ENCODE measurements at regions not wholly inside any gene's neighbourhood (a gene's known extent, or its start where the extent isn't known, plus 50 kb on each side); places are given as distances from the start of the nearest gene placed in this dataset.

DNA sequence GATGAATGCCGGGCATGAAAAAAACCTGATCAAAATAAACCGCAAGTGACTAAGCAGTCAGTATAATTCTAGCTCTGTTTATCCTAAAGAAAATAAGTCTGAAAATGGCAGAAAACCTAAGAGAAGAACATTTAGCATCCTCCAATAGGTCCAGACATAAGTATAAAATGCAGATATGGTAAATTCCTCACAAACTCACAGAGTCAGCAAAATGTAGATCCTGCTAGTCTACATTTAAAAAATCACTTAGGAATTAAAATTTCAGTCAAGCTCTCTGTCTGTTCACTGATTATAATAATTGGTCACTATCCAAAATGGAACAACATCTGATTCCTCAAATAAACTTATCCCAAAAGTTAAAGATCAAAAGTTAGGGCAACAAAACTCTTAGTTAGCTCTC lies 95.1 kb downstream of the DIO2 start:
- no peaks in the 10 kb centered on the region for H3K4me1 ChIP-seq (ENCODE audit: insufficient read depth, low read length)
- no peak overlapping the region for H3K18ac ChIP-seq (ENCODE audit: insufficient read length, low read depth, low read length)
- H3K79me1 ChIP-seq (ENCODE audit: insufficient read depth, low read depth, low read length, poor library complexity, severe bottlenecking), result no peaks in the 10 kb centered on the region
- no CpG with 5 or more reads among the region's 2 CpGs for WGBS (ENCODE audit: extremely low coverage, insufficient read length, low lambda C conversion rate)
- H2BK5ac ChIP-seq (ENCODE audit: insufficient read length, low read length), result no peak overlapping the region
- peaks cover 0 to 10% of the 10 kb centered on the region in 2 experiments; a peak in 2 of 4 replicates for H3K4me1 Mint-ChIP-seq
- no peak overlapping the region for H3K14ac ChIP-seq (ENCODE audit: insufficient read depth, low read length)
- H2AK5ac ChIP-seq (ENCODE audit: insufficient read length, low read length), result no peak overlapping the region
- no peak overlapping the region for H2BK12ac ChIP-seq (ENCODE audit: insufficient read length, low read depth, low read length)
- H3K23me2 ChIP-seq (ENCODE audit: insufficient read length, low read depth, low read length, poor library complexity, severe bottlenecking), result no peaks in the 10 kb centered on the region
- no peak overlapping the region for H2AFZ ChIP-seq (ENCODE audit: low read length)
- no peak overlapping the region for H3K4ac ChIP-seq (ENCODE audit: low read depth, low read length)
- H3K27ac ChIP-seq (ENCODE audit: insufficient read length, low read depth, low read length), result no peak overlapping the region
- H3K79me2 ChIP-seq (ENCODE audit: insufficient read depth, low read length), result no peaks in the 10 kb centered on the region
- DNase-seq, result no peak
- no peak overlapping the region for H3T11ph ChIP-seq (ENCODE audit: low read length)
- no peak overlapping the region for H3K23ac ChIP-seq (ENCODE audit: insufficient read length, low read depth, low read length)
- H3K4me3 Mint-ChIP-seq, result no peak overlapping the region
- no peak overlapping the region for H3K56ac ChIP-seq (ENCODE audit: insufficient read length, low read depth, low read length)
- H4K5ac ChIP-seq (ENCODE audit: insufficient read length, low read depth, low read length), result no peak overlapping the region
- peaks cover 0 to 2% (median 0%) of the 10 kb centered on the region in 3 experiments; a peak in 2 of 7 replicates for H3K36me3 Mint-ChIP-seq (ENCODE audit: insufficient read depth in 1 of 3, low read depth in 3 of 3)
- H3K27ac Mint-ChIP-seq, result no peak overlapping the region
- no peak overlapping the region for H2BK120ac ChIP-seq (ENCODE audit: low read depth, low read length, poor library complexity, severe bottlenecking)
- no peak overlapping the region for H4K8ac ChIP-seq (replicated peaks; ENCODE audit: insufficient read length, low read depth, low read length)
- no peak overlapping the region for H3K9ac ChIP-seq (ENCODE audit: extremely low read depth, insufficient read length, low read length)
- H2BK20ac ChIP-seq (ENCODE audit: low read depth, low read length, poor library complexity, severe bottlenecking), result no peak overlapping the region
- no peaks in the 10 kb centered on the region for H3K27me3 ChIP-seq (ENCODE audit: insufficient read depth, low read length)
- peaks cover 0 to 2% of the 10 kb centered on the region in 2 experiments; a peak in 1 of 5 replicates for H3K9me3 Mint-ChIP-seq
- H4K20me1 ChIP-seq (ENCODE audit: control insufficient read depth, insufficient read depth, insufficient read length), result no peaks in the 10 kb centered on the region
- peaks cover 1% of the 10 kb centered on the region; the same call in 1 of the 2 replicates for H3K27me3 Mint-ChIP-seq (ENCODE audit: low read depth)
- no peaks in the 10 kb centered on the region for H3K9me3 ChIP-seq (ENCODE audit: control insufficient read depth, low read depth, low read length)
- H4K91ac ChIP-seq (ENCODE audit: insufficient read length, low read depth, low read length), result no peak overlapping the region
- H3K4me2 ChIP-seq (ENCODE audit: insufficient read depth, insufficient read length, low read length), result no peak overlapping the region
- no peak overlapping the region for H2BK15ac ChIP-seq (ENCODE audit: low read depth, low read length)
- TF ChIP-seq, protein P1, sequence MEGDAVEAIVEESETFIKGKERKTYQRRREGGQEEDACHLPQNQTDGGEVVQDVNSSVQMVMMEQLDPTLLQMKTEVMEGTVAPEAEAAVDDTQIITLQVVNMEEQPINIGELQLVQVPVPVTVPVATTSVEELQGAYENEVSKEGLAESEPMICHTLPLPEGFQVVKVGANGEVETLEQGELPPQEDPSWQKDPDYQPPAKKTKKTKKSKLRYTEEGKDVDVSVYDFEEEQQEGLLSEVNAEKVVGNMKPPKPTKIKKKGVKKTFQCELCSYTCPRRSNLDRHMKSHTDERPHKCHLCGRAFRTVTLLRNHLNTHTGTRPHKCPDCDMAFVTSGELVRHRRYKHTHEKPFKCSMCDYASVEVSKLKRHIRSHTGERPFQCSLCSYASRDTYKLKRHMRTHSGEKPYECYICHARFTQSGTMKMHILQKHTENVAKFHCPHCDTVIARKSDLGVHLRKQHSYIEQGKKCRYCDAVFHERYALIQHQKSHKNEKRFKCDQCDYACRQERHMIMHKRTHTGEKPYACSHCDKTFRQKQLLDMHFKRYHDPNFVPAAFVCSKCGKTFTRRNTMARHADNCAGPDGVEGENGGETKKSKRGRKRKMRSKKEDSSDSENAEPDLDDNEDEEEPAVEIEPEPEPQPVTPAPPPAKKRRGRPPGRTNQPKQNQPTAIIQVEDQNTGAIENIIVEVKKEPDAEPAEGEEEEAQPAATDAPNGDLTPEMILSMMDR (conservative IDR thresholded peaks at IDR 0.05), result no peak

All from H9 (cell line).